NCI-H2227 treated with DMSO at 0.1 percent for 48 hours (cell line): ENCODE measurements at regions not wholly inside any gene's neighbourhood (a gene's known extent, or its start where the extent isn't known, plus 50 kb on each side); places are given as distances from the start of the nearest gene placed in this dataset.

ENCODE experiments used
- DNase-seq: peaks from one replicate; lab custom pipeline; 2025; lab: John Stamatoyannopoulos, UW

GRCh38 chr17:81345228-81346089, 49.8 kb upstream of the BAHCC1 start:
- DNase-seq = peak; percentile 79
